Body of pancreas (tissue), 4 donors: ENCODE measurements at regions not wholly inside any gene's neighbourhood (a gene's known extent, or its start where the extent isn't known, plus 50 kb on each side); places are given as distances from the start of the nearest gene placed in this dataset.

Experiments used
- POLR2A ChIP-seq, 3 donors: fragments of 450-650 bp; IDR thresholded peaks; one replicate each; pipeline ENCODE4 v1.6.1; 2016; ENCODE audit warnings: antibody characterized with exemption in 3 of 3, mild to moderate bottlenecking in 2 of 3
- TF ChIP-seq, protein P1 (sequence below), 7 experiments: fragments of 450-650 bp in 4 of 7; fragments of 200-600 bp in 3 of 7; sonication (generic) in 3 of 7; IDR thresholded peaks; one replicate each; pipeline ENCODE4 v1.5.1; 2016 to 2019; ENCODE audit warnings: antibody characterized with exemption in 7 of 7

DNA sequence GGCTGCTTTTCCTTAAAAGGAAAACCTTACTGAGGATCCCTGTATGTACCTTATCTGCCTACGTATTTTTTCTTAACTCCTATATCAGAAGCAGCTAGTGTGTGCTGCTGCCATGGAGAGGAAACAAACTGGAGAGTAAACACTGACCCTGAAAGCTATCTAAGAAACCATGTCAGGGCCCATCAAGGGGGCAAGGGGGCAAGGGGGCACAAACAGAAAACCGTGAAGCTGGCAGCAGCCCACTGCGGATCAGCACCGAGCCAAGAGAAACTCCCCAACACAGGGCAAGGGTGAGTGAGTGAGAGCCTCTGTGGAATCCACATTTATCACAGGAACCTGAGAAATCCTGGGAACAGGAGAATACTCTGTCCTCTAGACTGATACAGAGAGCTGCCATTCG, 1204.2 kb downstream of the PCDH18 start:
- TF ChIP-seq, protein P1, sequence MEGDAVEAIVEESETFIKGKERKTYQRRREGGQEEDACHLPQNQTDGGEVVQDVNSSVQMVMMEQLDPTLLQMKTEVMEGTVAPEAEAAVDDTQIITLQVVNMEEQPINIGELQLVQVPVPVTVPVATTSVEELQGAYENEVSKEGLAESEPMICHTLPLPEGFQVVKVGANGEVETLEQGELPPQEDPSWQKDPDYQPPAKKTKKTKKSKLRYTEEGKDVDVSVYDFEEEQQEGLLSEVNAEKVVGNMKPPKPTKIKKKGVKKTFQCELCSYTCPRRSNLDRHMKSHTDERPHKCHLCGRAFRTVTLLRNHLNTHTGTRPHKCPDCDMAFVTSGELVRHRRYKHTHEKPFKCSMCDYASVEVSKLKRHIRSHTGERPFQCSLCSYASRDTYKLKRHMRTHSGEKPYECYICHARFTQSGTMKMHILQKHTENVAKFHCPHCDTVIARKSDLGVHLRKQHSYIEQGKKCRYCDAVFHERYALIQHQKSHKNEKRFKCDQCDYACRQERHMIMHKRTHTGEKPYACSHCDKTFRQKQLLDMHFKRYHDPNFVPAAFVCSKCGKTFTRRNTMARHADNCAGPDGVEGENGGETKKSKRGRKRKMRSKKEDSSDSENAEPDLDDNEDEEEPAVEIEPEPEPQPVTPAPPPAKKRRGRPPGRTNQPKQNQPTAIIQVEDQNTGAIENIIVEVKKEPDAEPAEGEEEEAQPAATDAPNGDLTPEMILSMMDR (IDR thresholded peaks at IDR 0.05): no peak
- TF ChIP-seq POLR2A (IDR thresholded peaks at IDR 0.05): no peak
